Caco-2 (cell line): ENCODE measurements at regions not wholly inside any gene's neighbourhood (a gene's known extent, or its start where the extent isn't known, plus 50 kb on each side); places are given as distances from the start of the nearest gene placed in this dataset.

Source experiments
- BruUV-seq: library from RNA; stranded (reverse); fragments of 400-500 nt; replicated peaks from 2 replicates; lab custom pipeline; 2021; lab: Mats Ljungman, UMichigan
- CTCF ChIA-PET: fragments of 300-600 bp; sonication (Branson Sonifier 250); formaldehyde crosslinking; loops from one replicate; lab custom pipeline; 2022; ENCODE audit warnings: antibody characterized with exemption; lab: Charles Lee
- POLR2A ChIA-PET: fragments of 300-600 bp; sonication (Branson Sonifier 250); formaldehyde crosslinking; loops from one replicate; lab custom pipeline; 2022; ENCODE audit warnings: antibody characterized with exemption; lab: Charles Lee
- DNase-seq, 2 experiments: peaks; one replicate each; pipeline versions ENCODE4 v3.0.0 to v3.0.0-alpha.2; 2020 to 2022
- H3K27me3 ChIP-seq: replicated peaks from 2 replicates; pipeline ENCODE4 v1.6.0; 2011; ENCODE audit warnings: low read length; ENCODE audit not compliant: control insufficient read depth, insufficient read depth
- H3K36me3 ChIP-seq: 2 replicates; pipeline ENCODE4 v1.5.1; 2011; ENCODE audit warnings: low read length; ENCODE audit not compliant: control insufficient read depth, insufficient read depth
- H3K4me1 ChIP-seq: fragments of 250-450 bp; sonication (Bioruptor Pico); 2 replicates; pipeline ENCODE4 v1.5.1; 2020; ENCODE audit warnings: mild to moderate bottlenecking
- H3K4me3 ChIP-seq: 2 replicates; pipeline ENCODE4 v1.5.1; 2011; ENCODE audit warnings: low read depth, mild to moderate bottlenecking, control low read depth, low read length
- H3K9me3 ChIP-seq: fragments of 250-450 bp; sonication (Bioruptor Pico); 2 replicates; pipeline ENCODE4 v1.5.1; 2020; ENCODE audit warnings: mild to moderate bottlenecking, moderate library complexity
- H3K27ac Mint-ChIP-seq: one replicate; pipeline ENCODE4 v1.8.0; 2022; ENCODE audit warnings: mixed read lengths; ENCODE audit not compliant: unreplicated experiment
- H3K27me3 Mint-ChIP-seq: one replicate; pipeline ENCODE4 v1.8.0; 2022; ENCODE audit warnings: mixed read lengths; ENCODE audit not compliant: insufficient read depth, unreplicated experiment
- H3K36me3 Mint-ChIP-seq: one replicate; pipeline ENCODE4 v1.8.0; 2022; ENCODE audit warnings: mild to moderate bottlenecking, mixed read lengths; ENCODE audit not compliant: insufficient read depth, unreplicated experiment
- H3K4me1 Mint-ChIP-seq: one replicate; pipeline ENCODE4 v1.8.0; 2022; ENCODE audit warnings: low read depth, mixed read lengths; ENCODE audit not compliant: unreplicated experiment
- H3K4me3 Mint-ChIP-seq: one replicate; pipeline ENCODE4 v1.8.0; 2022; ENCODE audit warnings: mild to moderate bottlenecking, moderate library complexity, mixed read lengths; ENCODE audit not compliant: unreplicated experiment
- H3K9me3 Mint-ChIP-seq: one replicate; pipeline ENCODE4 v1.8.0; 2022; ENCODE audit warnings: mixed read lengths; ENCODE audit not compliant: unreplicated experiment
- intact Hi-C: fragments of 100-400 bp; cut with micrococcal nuclease; formaldehyde crosslinking; loops from one replicate; pipeline ENCODE4 v1.10.0; 2022; ENCODE audit not compliant: unreplicated experiment
- TF ChIP-seq, protein P1 (sequence below), 2 experiments: fragments of 200-600 bp in 1 of 2; IDR thresholded peaks; 1 replicate in 1 of 2; 2 replicates in 1 of 2; pipeline versions ENCODE4 v1.5.1 to v1.8.0; 2011 to 2022; ENCODE audit warnings: antibody characterized with exemption in 1 of 2, control low read depth in 1 of 2, inconsistent platforms in 1 of 2, low read depth in 1 of 2, low read length in 1 of 2, mild to moderate bottlenecking in 1 of 2, moderate library complexity in 1 of 2; ENCODE audit not compliant: insufficient read depth in 1 of 2, severe bottlenecking in 1 of 2, unreplicated experiment in 1 of 2

DNA sequence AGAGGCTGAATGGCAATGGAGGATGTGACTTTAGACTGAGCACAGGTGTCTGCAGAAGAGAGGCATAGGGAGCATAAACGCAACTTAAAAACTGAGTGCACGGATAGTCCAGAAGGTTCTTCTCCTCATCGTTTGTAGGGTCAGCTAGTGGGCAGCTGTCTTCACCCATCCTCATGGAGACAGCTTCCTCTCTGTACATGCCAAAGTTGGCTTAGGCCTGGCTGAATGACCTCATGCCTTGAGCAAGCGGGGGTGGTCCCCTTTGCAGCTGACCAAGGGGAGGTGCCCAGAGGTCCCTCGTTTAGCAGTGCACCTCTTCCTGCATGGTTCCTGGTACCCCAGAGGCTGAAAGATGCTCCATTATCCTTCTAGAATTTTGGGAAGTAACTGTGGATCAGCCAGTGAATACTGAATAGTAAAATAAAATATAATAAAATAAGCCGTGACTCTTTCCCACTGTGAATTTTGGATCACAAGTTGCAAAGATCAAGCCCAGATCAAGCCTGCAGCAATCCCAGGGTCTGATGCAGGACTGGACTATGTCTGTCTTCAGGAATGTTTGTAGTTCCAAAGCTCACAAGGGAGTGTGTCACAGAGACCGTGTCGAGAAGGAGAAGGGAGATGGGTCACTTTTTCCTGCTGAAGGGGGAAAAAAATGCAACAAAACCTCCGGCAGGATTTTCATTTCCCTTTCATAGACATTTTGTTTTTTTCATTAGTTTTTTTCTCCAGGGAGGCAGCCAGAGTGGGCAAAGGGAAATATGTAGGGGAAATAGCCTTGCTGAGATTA lies 295.3 kb upstream of the MKI67 start:
- ChIA-PET POLR2A (no interaction called here), CTCF (no interaction called here)
- H3K36me3 Mint-ChIP-seq, result no peaks in the 10 kb centered on the region
- Histone ChIP-seq H3K4me3 (no peak overlapping the region), H3K36me3 (no peaks in the 10 kb centered on the region), H3K27me3 (no peaks in the 10 kb centered on the region), H3K4me1 (no peaks in the 10 kb centered on the region), H3K9me3 (no peaks in the 10 kb centered on the region)
- no peak overlapping the region for H3K27ac Mint-ChIP-seq
- H3K4me3 Mint-ChIP-seq, result no peak overlapping the region
- intact Hi-C loops, result no loop called here
- BruUV-seq, result no TSS peak
- TF ChIP-seq, protein P1, sequence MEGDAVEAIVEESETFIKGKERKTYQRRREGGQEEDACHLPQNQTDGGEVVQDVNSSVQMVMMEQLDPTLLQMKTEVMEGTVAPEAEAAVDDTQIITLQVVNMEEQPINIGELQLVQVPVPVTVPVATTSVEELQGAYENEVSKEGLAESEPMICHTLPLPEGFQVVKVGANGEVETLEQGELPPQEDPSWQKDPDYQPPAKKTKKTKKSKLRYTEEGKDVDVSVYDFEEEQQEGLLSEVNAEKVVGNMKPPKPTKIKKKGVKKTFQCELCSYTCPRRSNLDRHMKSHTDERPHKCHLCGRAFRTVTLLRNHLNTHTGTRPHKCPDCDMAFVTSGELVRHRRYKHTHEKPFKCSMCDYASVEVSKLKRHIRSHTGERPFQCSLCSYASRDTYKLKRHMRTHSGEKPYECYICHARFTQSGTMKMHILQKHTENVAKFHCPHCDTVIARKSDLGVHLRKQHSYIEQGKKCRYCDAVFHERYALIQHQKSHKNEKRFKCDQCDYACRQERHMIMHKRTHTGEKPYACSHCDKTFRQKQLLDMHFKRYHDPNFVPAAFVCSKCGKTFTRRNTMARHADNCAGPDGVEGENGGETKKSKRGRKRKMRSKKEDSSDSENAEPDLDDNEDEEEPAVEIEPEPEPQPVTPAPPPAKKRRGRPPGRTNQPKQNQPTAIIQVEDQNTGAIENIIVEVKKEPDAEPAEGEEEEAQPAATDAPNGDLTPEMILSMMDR (IDR thresholded peaks at IDR 0.05; ENCODE audit: insufficient read depth in 1 of 2, low read depth in 1 of 2, low read length in 1 of 2, severe bottlenecking in 1 of 2, unreplicated experiment in 1 of 2), result no peak
- H3K9me3 Mint-ChIP-seq, result no peaks in the 10 kb centered on the region
- H3K4me1 Mint-ChIP-seq, result no peaks in the 10 kb centered on the region
- peaks cover 23% of the 10 kb centered on the region for H3K27me3 Mint-ChIP-seq
- no peak for DNase-seq

DNA sequence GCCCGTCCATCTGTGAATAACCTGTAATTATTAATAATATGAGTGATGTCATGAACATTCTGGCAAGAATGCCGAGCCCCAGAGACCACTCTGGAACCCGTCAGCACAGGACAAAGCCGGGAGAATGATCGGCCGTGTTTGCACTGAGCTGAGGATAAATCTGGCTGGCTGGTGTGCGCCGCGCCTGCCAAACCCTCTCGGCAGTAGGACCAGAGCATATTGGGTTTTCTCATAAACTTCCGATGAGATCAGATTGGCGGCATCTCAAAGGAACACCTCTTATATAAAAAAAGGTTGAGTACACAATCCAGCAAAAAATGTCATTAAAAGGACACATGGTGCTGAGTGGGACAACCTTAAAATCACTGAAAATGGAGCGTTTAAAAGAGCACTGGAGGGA lies 296.0 kb upstream of the MKI67 start:
- H3K27me3 Mint-ChIP-seq, result peaks cover 25% of the 10 kb centered on the region
- H3K9me3 ChIP-seq, result no peaks in the 10 kb centered on the region
- TF ChIP-seq, protein P1 (IDR thresholded peaks at IDR 0.05; ENCODE audit: insufficient read depth in 1 of 2, low read depth in 1 of 2, low read length in 1 of 2, severe bottlenecking in 1 of 2, unreplicated experiment in 1 of 2), result no peak
- H3K4me3 Mint-ChIP-seq, result no peak overlapping the region
- intact Hi-C loops, result no loop called here
- ChIA-PET POLR2A (no interaction called here), CTCF (no interaction called here)
- DNase-seq, result no peak
- no peaks in the 10 kb centered on the region for H3K4me1 ChIP-seq
- H3K36me3 ChIP-seq, result no peaks in the 10 kb centered on the region
- no peaks in the 10 kb centered on the region for H3K9me3 Mint-ChIP-seq
- H3K27ac Mint-ChIP-seq, result no peak overlapping the region
- H3K36me3 Mint-ChIP-seq, result no peaks in the 10 kb centered on the region
- no peaks in the 10 kb centered on the region for H3K27me3 ChIP-seq
- BruUV-seq, result no TSS peak
- no peak overlapping the region for H3K4me3 ChIP-seq
- no peaks in the 10 kb centered on the region for H3K4me1 Mint-ChIP-seq

DNA sequence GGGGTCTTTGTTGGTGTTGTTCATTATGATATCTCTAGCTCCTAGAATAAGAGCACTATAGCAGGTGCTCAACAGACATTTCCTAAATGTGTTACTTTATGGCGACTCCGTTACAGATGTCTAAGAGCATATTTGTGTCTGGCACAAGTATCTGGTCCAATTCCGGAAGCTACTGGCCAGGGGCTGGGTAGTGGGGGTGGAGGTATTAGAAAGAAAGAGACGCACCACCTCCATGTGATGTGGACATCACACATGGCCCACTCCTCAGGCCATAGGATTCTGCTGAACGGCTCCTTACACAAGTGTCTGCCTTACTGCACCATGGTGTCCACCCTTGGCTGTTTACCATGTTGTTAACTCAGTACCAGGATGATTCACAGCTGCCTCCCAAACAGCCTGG lies 296.8 kb upstream of the MKI67 start:
- Mint-ChIP-seq H3K36me3 (no peaks in the 10 kb centered on the region), H3K4me1 (no peaks in the 10 kb centered on the region), H3K27me3 (peaks cover 28% of the 10 kb centered on the region), H3K4me3 (no peak overlapping the region), H3K9me3 (no peaks in the 10 kb centered on the region), H3K27ac (no peak overlapping the region)
- intact Hi-C loops, result no loop called here
- no peak for DNase-seq
- no peaks in the 10 kb centered on the region for H3K4me1 ChIP-seq
- H3K36me3 ChIP-seq, result no peaks in the 10 kb centered on the region
- ChIA-PET POLR2A (interaction anchor here (0.6 kb wide), 1 partner anchor 1906 kb away, joined by 3 read pairs; no protein-coding TSS in a partner anchor), CTCF (no interaction called here)
- TF ChIP-seq, protein P1 (IDR thresholded peaks at IDR 0.05; ENCODE audit: insufficient read depth in 1 of 2, low read depth in 1 of 2, low read length in 1 of 2, severe bottlenecking in 1 of 2, unreplicated experiment in 1 of 2), result no peak
- no peaks in the 10 kb centered on the region for H3K9me3 ChIP-seq
- no peaks in the 10 kb centered on the region for H3K27me3 ChIP-seq
- H3K4me3 ChIP-seq, result no peak overlapping the region
- no TSS peak for BruUV-seq
